Vagina (tissue), 2 donors: ENCODE measurements at regions not wholly inside any gene's neighbourhood (a gene's known extent, or its start where the extent isn't known, plus 50 kb on each side); places are given as distances from the start of the nearest gene placed in this dataset.

ENCODE experiments used
- POLR2A ChIP-seq, 2 donors: fragments of 450-650 bp; IDR thresholded peaks; one replicate each; pipeline ENCODE4 v1.6.1; 2017; ENCODE audit warnings: antibody characterized with exemption in 2 of 2, mild to moderate bottlenecking in 2 of 2, moderate library complexity in 2 of 2
- POLR2AphosphoS5 ChIP-seq, 2 donors: sonication (generic); formaldehyde crosslinking; IDR thresholded peaks; one replicate each; pipeline ENCODE4 v1.9.0; 2017; ENCODE audit warnings: antibody characterized with exemption in 2 of 2, mild to moderate bottlenecking in 2 of 2, low read depth in 1 of 2; ENCODE audit not compliant: insufficient read depth in 1 of 2
- TF ChIP-seq, protein P1 (sequence below), 3 experiments: fragments of 450-650 bp in 2 of 3; fragments of 200-600 bp in 1 of 3; sonication (generic) in 1 of 3; IDR thresholded peaks; one replicate each; pipeline ENCODE4 v1.5.1; 2017 to 2019; ENCODE audit warnings: antibody characterized with exemption in 3 of 3, mild to moderate bottlenecking in 2 of 3, moderate library complexity in 2 of 3

DNA sequence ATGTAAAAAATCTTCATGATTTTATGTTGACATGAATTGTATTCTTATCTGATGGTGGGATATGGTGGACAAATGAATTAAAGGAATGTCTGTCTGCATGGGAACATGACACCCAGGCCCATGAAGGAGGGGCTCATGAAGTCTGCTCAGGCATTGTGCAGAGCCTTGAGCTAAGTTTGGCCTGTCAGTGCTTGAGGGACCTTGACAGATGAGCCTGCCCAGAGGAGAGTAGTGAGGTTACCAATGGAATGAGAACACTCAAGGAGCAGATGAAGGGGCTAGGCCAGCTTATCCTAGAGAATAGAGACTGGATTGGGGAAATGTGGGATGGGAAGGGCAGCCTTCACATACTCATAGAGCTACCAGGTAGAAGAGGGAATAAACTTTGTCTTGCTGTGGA is 68.8 kb downstream of the TMX1 start:
- TF ChIP-seq POLR2AphosphoS5 (IDR thresholded peaks at IDR 0.05; ENCODE audit: insufficient read depth in 1 of 2, low read depth in 1 of 2) (no peak), POLR2A (IDR thresholded peaks at IDR 0.05) (no peak)
- TF ChIP-seq, protein P1, sequence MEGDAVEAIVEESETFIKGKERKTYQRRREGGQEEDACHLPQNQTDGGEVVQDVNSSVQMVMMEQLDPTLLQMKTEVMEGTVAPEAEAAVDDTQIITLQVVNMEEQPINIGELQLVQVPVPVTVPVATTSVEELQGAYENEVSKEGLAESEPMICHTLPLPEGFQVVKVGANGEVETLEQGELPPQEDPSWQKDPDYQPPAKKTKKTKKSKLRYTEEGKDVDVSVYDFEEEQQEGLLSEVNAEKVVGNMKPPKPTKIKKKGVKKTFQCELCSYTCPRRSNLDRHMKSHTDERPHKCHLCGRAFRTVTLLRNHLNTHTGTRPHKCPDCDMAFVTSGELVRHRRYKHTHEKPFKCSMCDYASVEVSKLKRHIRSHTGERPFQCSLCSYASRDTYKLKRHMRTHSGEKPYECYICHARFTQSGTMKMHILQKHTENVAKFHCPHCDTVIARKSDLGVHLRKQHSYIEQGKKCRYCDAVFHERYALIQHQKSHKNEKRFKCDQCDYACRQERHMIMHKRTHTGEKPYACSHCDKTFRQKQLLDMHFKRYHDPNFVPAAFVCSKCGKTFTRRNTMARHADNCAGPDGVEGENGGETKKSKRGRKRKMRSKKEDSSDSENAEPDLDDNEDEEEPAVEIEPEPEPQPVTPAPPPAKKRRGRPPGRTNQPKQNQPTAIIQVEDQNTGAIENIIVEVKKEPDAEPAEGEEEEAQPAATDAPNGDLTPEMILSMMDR (IDR thresholded peaks at IDR 0.05), result no peak
